ENCODE measurements at regions not wholly inside any gene's neighbourhood (a gene's known extent, or its start where the extent isn't known, plus 50 kb on each side); places are given as distances from the start of the nearest gene placed in this dataset.

DNA sequence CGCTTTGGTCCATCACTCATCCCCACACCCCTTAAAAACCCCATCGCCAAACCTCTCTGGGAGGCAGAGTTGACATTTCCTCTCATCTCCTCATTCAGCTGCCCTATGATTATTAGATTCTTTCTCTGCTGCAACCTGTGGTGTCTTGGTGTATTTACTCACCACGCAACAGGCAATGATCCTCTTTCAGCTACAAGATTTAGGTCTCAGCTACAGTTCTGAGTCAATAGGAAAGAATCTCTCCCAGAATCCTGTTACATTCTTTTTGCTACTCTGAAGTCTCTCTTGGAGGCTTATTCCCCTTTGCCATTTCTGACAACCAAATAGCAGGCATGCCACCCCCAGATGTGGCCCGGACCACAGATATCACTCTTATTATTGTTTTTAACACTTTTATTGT, 468.3 kb upstream of the GYPC start:
- TF ChIP-seq, protein P1, sequence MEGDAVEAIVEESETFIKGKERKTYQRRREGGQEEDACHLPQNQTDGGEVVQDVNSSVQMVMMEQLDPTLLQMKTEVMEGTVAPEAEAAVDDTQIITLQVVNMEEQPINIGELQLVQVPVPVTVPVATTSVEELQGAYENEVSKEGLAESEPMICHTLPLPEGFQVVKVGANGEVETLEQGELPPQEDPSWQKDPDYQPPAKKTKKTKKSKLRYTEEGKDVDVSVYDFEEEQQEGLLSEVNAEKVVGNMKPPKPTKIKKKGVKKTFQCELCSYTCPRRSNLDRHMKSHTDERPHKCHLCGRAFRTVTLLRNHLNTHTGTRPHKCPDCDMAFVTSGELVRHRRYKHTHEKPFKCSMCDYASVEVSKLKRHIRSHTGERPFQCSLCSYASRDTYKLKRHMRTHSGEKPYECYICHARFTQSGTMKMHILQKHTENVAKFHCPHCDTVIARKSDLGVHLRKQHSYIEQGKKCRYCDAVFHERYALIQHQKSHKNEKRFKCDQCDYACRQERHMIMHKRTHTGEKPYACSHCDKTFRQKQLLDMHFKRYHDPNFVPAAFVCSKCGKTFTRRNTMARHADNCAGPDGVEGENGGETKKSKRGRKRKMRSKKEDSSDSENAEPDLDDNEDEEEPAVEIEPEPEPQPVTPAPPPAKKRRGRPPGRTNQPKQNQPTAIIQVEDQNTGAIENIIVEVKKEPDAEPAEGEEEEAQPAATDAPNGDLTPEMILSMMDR (IDR thresholded peaks at IDR 0.05; ENCODE audit: poor library complexity): no peak
- no peak for TF ChIP-seq EZH2 (IDR thresholded peaks at IDR 0.05; ENCODE audit: borderline replicate concordance)
